ENCODE measurements at regions not wholly inside any gene's neighbourhood (a gene's known extent, or its start where the extent isn't known, plus 50 kb on each side); places are given as distances from the start of the nearest gene placed in this dataset.

DNA sequence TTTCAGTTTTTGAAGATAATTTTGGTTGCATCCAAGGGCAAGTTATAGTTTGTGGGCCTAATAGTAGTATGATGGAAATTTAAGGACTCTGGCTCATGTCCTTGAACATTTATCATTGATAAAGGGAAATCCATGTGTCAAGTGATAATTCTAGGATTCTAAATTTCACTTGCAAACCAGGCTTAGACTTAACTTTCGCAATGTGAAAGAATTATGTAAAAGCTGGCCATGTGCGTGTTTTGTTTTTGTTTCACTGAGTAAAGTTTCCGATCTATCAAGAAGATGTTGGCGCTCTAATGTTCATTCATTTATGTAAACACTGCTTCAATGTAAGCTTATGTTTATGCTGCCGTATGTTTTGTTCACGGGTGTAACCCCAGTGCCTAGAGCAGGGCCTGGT lies 302.0 kb downstream of the SOX4 start:
- Histone ChIP-seq H3K9me3 (no peaks in the 10 kb centered on the region), H3K36me3 (no peaks in the 10 kb centered on the region), H3K4me1 (no peaks in the 10 kb centered on the region), H3K27ac (no peak overlapping the region), H3K27me3 (replicated peaks in 1 of 7) (no peaks in the 10 kb centered on the region), H3K4me3 (no peak overlapping the region)
- intact Hi-C loops (cut with DNase I; ENCODE audit: low total_unique reads), result no loop called here
- WGBS, 5 donors, result 93 to 98% (median 96%) methylated on average over 6 of the region's 6 CpGs
- TF ChIP-seq POLR2AphosphoS5 (IDR thresholded peaks at IDR 0.05) (no peak), POLR2A (IDR thresholded peaks at IDR 0.05) (no peak)
- TF ChIP-seq, protein P1, sequence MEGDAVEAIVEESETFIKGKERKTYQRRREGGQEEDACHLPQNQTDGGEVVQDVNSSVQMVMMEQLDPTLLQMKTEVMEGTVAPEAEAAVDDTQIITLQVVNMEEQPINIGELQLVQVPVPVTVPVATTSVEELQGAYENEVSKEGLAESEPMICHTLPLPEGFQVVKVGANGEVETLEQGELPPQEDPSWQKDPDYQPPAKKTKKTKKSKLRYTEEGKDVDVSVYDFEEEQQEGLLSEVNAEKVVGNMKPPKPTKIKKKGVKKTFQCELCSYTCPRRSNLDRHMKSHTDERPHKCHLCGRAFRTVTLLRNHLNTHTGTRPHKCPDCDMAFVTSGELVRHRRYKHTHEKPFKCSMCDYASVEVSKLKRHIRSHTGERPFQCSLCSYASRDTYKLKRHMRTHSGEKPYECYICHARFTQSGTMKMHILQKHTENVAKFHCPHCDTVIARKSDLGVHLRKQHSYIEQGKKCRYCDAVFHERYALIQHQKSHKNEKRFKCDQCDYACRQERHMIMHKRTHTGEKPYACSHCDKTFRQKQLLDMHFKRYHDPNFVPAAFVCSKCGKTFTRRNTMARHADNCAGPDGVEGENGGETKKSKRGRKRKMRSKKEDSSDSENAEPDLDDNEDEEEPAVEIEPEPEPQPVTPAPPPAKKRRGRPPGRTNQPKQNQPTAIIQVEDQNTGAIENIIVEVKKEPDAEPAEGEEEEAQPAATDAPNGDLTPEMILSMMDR (IDR thresholded peaks at IDR 0.05 in 8 of 11, conservative IDR thresholded peaks at IDR 0.05 in 3 of 11), result no peak
- no peak for DNase-seq

DNA sequence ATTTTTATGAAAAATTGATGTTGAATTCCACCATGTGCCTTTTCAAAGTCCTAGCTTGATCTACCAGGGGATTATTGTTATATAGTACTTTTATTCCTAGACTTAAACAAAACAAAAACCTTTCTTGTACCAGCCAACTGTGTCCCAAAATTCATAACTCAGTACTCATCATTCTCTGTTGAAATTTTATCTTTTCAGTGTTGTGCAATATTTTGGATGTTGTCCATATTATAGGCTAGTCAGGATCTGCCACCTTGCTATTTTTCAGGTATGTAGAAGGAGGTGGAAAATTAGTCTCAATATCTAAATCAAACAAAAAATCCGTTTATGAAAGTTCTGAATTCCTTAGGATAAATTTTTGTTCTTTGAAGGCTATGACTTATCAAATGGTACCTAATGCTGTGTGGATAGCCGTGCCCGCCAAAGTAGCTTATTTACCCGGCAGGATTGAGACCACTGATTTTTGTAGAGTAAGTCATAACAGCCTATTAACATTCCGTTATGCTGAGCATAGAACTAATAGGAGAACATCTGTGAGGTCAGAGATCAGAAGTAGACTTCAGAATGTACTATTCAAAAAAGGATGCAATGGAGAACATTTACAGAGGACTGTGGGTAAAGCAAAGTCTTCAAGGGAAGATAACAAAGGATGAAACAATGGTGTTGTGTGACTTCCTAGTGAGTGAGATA lies 304.7 kb downstream of the SOX4 start:
- intact Hi-C loops (cut with DNase I; ENCODE audit: low total_unique reads), result no loop called here
- WGBS, 5 donors, result 87 to 95% (median 92%) methylated on average over 5 of the region's 5 CpGs

DNA sequence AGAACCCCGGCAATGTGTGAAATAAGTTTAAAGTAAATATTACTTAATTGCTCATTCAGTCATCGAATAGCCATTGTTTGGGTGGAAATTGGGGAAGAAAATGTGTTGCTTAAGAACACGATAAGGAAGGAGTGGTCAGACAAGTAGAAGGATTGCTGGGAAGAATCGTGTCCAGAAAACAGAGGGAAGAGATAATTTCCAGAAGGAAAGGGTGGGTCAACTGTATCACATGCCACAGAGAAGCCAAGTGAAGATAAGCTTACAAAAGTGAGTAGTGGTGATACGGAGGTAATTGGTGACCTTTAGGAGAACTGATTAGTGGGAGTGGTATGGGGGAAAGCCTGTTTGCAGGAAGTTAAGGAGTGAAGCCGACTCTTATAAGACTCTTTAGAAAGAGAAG lies 306.2 kb downstream of the SOX4 start:
- Histone ChIP-seq H3K36me3 (no peaks in the 10 kb centered on the region), H3K9me3 (no peaks in the 10 kb centered on the region), H3K27me3 (replicated peaks in 1 of 7) (no peaks in the 10 kb centered on the region), H3K4me3 (no peak overlapping the region), H3K27ac (no peak overlapping the region), H3K4me1 (no peaks in the 10 kb centered on the region)
- 65 to 83% (median 70%) methylated on average over 6 of the region's 6 CpGs for WGBS, 5 donors
- no peak for TF ChIP-seq POLR2AphosphoS5 (IDR thresholded peaks at IDR 0.05)
- TF ChIP-seq, protein P1 (IDR thresholded peaks at IDR 0.05 in 8 of 11, conservative IDR thresholded peaks at IDR 0.05 in 3 of 11), result no peak
- TF ChIP-seq POLR2A (IDR thresholded peaks at IDR 0.05), result no peak
- intact Hi-C loops (cut with DNase I; ENCODE audit: low total_unique reads), result no loop called here
- no peak for DNase-seq

More for the DNA sequence above, 304.7 kb downstream of the SOX4 start:
- Histone ChIP-seq H3K36me3 (no peaks in the 10 kb centered on the region), H3K27ac (no peak overlapping the region), H3K27me3 (replicated peaks in 1 of 7) (no peaks in the 10 kb centered on the region), H3K9me3 (no peaks in the 10 kb centered on the region), H3K4me3 (no peak overlapping the region), H3K4me1 (no peaks in the 10 kb centered on the region)
- TF ChIP-seq POLR2A (IDR thresholded peaks at IDR 0.05) (no peak), POLR2AphosphoS5 (IDR thresholded peaks at IDR 0.05) (no peak)
- TF ChIP-seq, protein P1 (IDR thresholded peaks at IDR 0.05 in 8 of 11, conservative IDR thresholded peaks at IDR 0.05 in 3 of 11), result no peak
- DNase-seq, result no peak

DNA sequence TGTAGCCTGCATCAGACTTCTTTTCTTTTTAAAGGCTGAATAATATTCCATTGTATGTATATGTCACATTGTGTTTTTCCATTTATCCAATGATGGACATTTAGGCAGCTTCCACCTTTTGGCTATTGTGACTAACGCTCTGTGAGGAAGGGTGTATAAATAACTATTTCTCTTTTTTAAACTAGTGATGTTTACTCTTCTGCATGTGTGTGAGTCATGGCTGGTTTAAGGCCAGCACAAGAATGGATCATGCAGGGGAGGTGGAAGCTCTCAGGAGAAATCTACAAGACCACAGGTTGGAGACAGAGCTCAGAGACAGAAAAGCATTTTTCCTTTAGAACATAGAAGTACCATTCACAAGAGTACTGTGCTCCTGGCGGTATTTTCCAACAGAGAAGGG lies 307.2 kb downstream of the SOX4 start:
- no peaks in the 10 kb centered on the region for H3K4me1 ChIP-seq
- intact Hi-C loops (cut with DNase I; ENCODE audit: low total_unique reads), result no loop called here

More for the DNA sequence above, 307.2 kb downstream of the SOX4 start:
- Histone ChIP-seq H3K4me3 (no peak overlapping the region), H3K36me3 (no peaks in the 10 kb centered on the region), H3K9me3 (no peaks in the 10 kb centered on the region), H3K27me3 (replicated peaks in 1 of 7) (no peaks in the 10 kb centered on the region), H3K27ac (no peak overlapping the region)
- WGBS, 5 donors, result 90 to 94% (median 91%) methylated on average over 2 of the region's 2 CpGs
- DNase-seq, result no peak
- TF ChIP-seq POLR2A (IDR thresholded peaks at IDR 0.05) (no peak), POLR2AphosphoS5 (IDR thresholded peaks at IDR 0.05) (no peak)
- TF ChIP-seq, protein P1 (IDR thresholded peaks at IDR 0.05 in 8 of 11, conservative IDR thresholded peaks at IDR 0.05 in 3 of 11), result no peak
